HUES64 (cell line): ENCODE measurements at regions not wholly inside any gene's neighbourhood (a gene's known extent, or its start where the extent isn't known, plus 50 kb on each side); places are given as distances from the start of the nearest gene placed in this dataset.
"Not testable (repeated sequence)": the region's sequence is repeated elsewhere in the genome, so short reads cannot be mapped to it uniquely, and the experiment has no call there.

Experiments
- H3K27ac ChIP-seq: 2 replicates; pipeline ENCODE4 v1.7.0; 2013; ENCODE audit warnings: low read depth, low read length, inconsistent platforms
- H3K27me3 ChIP-seq: 2 replicates; pipeline ENCODE4 v1.6.1; 2013; ENCODE audit warnings: mild to moderate bottlenecking, low read length; ENCODE audit not compliant: insufficient read depth
- H3K36me3 ChIP-seq: 2 replicates; pipeline ENCODE4 v1.6.1; 2013; ENCODE audit warnings: mild to moderate bottlenecking, low read length; ENCODE audit not compliant: insufficient read depth
- H3K4me1 ChIP-seq: 2 replicates; pipeline ENCODE4 v1.6.1; 2013; ENCODE audit warnings: mild to moderate bottlenecking, low read length, moderate library complexity; ENCODE audit not compliant: insufficient read depth
- H3K4me3 ChIP-seq: 2 replicates; pipeline ENCODE4 v1.5.1; 2013; ENCODE audit warnings: mild to moderate bottlenecking, low read length, moderate library complexity
- H3K9ac ChIP-seq: 2 replicates; pipeline ENCODE4 v1.6.1; 2013; ENCODE audit warnings: mild to moderate bottlenecking, low read depth, low read length
- H3K9me3 ChIP-seq: 2 replicates; pipeline ENCODE4 v1.6.1; 2013; ENCODE audit warnings: low read depth, low read length; ENCODE audit not compliant: insufficient read depth
- WGBS: fragments of 150-250, 120-280 bp; methylation state at CpG from one replicate; pipeline ENCODE4 v1.1.7; 2013; ENCODE audit warnings: missing lambda C conversion rate; 5-methylcytosine and 5-hydroxymethylcytosine counted together

DNA sequence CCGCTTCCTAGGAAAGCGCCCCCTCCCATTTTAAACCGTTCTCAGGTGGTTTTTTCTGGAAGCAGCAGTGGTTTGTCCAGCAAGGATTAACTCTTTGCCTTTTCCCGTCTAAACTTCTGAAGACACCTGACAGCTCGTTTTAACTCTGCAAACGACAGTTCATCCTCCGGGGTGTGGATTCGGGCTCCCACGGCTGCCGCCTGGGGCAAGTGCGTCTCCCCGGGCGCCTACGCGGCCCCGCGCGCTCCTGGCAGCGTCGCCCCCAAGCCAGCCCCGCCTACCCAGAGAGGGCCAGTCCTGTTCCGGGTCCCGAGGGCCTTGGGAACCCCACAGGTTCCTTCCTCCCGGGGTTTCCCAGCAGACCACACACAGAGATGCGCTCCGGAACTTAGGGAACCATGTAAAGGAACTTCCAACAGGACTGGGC lies 54.4 kb downstream of the PRR18 start:
- Histone ChIP-seq H3K9ac (no peak overlapping the region), H3K4me1 (no peaks in the 10 kb centered on the region), H3K9me3 (no peaks in the 10 kb centered on the region), H3K27me3 (peaks cover 86% of the 10 kb centered on the region), H3K27ac (no peak overlapping the region), H3K36me3 (no peaks in the 10 kb centered on the region), H3K4me3 (peak overlapping the region; percentile 45)
- 1% methylated on average over 26 of the region's 26 CpGs for WGBS

DNA sequence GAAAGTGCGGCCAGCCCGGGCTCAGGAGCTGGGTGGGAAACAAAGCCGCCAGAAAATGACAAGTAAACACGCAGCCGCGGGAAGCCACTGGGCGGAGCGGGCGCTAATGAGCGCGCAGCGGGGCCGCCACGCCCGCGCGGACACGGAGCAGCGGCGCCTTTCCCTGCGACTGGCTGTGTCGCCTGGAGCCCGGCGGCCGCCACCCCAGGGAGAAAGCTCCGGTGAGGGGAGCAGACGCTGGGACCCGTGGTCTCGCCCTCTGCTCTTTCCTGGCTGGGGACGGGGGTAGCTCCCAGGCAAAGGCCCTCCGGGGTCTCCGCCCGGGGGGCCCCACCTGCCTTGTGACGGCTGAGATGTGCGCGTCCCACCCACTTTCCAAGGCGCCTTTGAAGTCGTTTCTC lies 54.9 kb downstream of the PRR18 start:
- H3K9me3 ChIP-seq: no peaks in the 10 kb centered on the region
- no peak overlapping the region for H3K27ac ChIP-seq
- H3K4me3 ChIP-seq: peak overlapping the region; percentile 45
- H3K9ac ChIP-seq: no peak overlapping the region
- peaks cover 81% of the 10 kb centered on the region for H3K27me3 ChIP-seq
- H3K36me3 ChIP-seq: no peaks in the 10 kb centered on the region
- H3K4me1 ChIP-seq: no peaks in the 10 kb centered on the region
- under 1% methylated on average over 38 of the region's 38 CpGs for WGBS

DNA sequence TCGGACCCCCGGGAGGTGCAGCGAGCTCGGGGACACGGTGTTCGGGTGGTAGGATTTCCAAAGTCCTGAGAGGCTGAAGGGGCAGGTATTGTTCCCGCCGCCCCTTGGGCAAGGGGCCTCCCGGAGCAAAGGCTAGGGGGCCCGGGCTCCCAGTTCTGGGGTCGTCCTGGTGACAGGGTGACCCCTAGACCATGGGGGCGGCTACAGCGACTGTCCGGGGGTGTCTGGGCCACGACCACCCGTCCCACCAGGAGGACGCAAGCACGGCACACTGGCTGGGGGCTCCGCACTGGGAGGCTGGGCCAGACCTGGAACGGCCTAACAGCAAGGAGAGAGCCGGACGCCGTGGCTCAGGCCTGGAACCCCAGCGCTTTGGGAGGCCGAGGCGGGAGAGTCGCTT lies 55.6 kb downstream of the PRR18 start:
- no peaks in the 10 kb centered on the region for H3K36me3 ChIP-seq
- H3K27me3 ChIP-seq: peaks cover 74% of the 10 kb centered on the region
- no peak overlapping the region for H3K4me3 ChIP-seq
- H3K9ac ChIP-seq: no peak overlapping the region
- no peak overlapping the region for H3K27ac ChIP-seq
- 92% methylated on average over 27 of the region's 27 CpGs for WGBS
- H3K9me3 ChIP-seq: no peaks in the 10 kb centered on the region
- H3K4me1 ChIP-seq: no peaks in the 10 kb centered on the region

DNA sequence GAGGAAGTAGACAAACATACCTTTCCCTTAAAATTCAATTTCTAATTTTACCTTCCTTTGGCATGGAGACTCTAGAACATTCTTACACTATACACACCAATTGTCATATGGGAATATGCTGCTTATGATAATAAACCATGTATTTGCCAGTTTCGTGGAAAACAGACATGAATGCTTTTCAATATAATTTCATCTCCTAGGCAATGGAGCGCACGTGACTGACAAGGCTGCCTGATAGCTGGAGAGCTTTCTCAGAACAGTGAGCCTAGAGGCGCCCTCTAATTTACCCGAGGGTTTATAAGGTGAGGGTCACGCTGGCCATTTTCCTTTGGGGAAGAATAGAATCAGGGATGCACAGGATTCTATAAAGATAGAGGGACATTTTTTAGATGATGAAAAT lies 56.5 kb downstream of the PRR18 start:
- no peak overlapping the region for H3K9ac ChIP-seq
- peaks cover 65% of the 10 kb centered on the region for H3K27me3 ChIP-seq
- no peak overlapping the region for H3K27ac ChIP-seq
- H3K36me3 ChIP-seq: no peaks in the 10 kb centered on the region
- H3K4me3 ChIP-seq: no peak overlapping the region
- WGBS: 81% methylated on average over 6 of the region's 6 CpGs
- H3K4me1 ChIP-seq: no peaks in the 10 kb centered on the region
- H3K9me3 ChIP-seq: no peaks in the 10 kb centered on the region

DNA sequence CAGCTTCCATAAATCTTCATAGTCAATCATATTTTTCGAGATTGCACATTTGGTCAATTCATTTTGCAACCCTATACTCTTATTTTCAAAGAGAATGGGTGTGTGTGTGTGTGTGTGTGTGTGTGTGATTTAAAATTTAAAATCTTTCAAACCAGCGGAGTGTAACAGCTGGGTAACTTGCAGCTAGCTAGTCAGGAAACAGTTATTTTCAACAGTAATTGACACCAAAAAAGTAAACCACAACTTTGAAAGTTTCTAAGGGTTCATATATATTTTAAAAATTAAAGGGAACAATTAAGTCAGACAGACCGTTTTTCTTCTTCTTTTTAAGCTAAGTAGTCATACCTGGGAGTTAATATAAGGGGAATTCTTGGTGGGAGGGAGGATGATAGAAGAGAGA lies 57.0 kb downstream of the PRR18 start:
- H3K4me3 ChIP-seq: no peak overlapping the region
- H3K9ac ChIP-seq: no peak overlapping the region
- no peaks in the 10 kb centered on the region for H3K36me3 ChIP-seq
- 83% methylated on average over 2 of the region's 3 CpGs for WGBS
- H3K9me3 ChIP-seq: no peaks in the 10 kb centered on the region
- H3K27me3 ChIP-seq: peaks cover 60% of the 10 kb centered on the region
- H3K4me1 ChIP-seq: no peaks in the 10 kb centered on the region
- no peak overlapping the region for H3K27ac ChIP-seq

DNA sequence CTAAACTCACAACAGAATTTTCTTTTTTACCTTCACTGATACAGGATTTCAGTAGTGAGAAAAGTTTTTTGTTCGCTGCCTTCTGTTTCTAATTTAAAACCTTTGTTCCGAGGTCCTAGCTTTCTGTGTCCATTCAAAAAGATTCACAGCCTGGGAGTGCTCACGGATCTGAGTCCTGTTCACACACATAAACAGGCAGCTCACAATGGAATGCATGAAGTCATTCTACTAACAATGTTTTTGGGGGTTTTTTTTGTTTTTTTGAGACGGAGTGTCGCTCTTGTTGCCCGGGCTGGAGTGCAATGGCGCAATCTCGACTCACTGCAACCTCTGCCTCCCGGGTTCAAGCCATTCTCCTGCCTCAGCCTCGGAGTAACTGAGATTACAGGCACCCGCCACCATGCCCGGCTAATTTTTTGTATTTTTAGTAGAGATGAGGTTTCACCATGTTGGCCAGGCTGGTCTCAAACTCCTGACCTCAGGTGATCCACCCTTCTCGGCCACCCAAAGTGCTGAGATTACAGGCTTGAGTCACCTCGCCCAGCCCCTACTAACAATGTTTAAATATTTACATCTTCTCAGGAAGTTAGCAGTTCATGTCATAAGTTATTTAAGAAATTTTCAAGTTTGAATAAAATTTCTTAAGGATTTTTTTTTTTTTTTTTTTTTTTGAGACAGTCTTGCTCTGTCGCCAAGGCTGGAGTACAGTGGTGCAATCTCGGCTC lies 59.0 kb downstream of the PRR18 start:
- H3K9ac ChIP-seq, H3K9me3 ChIP-seq, H3K4me1 ChIP-seq, H3K27ac ChIP-seq, H3K36me3 ChIP-seq, H3K4me3 ChIP-seq: not testable (repeated sequence)
- H3K27me3 ChIP-seq: peaks cover 45% of the 10 kb centered on the region
- WGBS: 95% methylated on average over 16 of the region's 16 CpGs

DNA sequence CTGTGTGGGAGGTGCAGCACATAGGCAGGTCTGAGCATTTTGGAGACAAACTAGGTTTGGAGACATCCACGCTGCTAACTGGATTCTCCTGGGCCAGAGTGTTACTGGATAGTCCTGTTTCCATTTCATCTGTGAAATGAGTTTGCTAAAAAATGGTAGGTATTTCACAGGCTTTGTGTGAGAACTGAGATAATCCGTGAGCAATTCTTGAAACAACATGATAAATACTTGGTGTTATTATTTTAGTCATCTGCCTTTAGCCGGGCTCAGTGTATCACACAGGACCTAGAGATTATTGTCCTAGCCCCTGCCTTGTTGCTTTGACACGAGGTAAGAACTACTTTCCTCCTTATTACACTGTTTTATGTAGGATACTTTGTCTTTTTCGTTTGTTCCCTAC lies 63.0 kb downstream of the PRR18 start:
- WGBS: 78% methylated on average over 4 of the region's 5 CpGs
- no peak overlapping the region for H3K4me3 ChIP-seq
- H3K9ac ChIP-seq: no peak overlapping the region
- H3K9me3 ChIP-seq: no peaks in the 10 kb centered on the region
- no peaks in the 10 kb centered on the region for H3K36me3 ChIP-seq
- peaks cover 9% of the 10 kb centered on the region; the same call in 1 of the 2 replicates for H3K4me1 ChIP-seq
- no peak overlapping the region for H3K27ac ChIP-seq
- H3K27me3 ChIP-seq: peaks cover 12% of the 10 kb centered on the region; the same call in 1 of the 2 replicates

DNA sequence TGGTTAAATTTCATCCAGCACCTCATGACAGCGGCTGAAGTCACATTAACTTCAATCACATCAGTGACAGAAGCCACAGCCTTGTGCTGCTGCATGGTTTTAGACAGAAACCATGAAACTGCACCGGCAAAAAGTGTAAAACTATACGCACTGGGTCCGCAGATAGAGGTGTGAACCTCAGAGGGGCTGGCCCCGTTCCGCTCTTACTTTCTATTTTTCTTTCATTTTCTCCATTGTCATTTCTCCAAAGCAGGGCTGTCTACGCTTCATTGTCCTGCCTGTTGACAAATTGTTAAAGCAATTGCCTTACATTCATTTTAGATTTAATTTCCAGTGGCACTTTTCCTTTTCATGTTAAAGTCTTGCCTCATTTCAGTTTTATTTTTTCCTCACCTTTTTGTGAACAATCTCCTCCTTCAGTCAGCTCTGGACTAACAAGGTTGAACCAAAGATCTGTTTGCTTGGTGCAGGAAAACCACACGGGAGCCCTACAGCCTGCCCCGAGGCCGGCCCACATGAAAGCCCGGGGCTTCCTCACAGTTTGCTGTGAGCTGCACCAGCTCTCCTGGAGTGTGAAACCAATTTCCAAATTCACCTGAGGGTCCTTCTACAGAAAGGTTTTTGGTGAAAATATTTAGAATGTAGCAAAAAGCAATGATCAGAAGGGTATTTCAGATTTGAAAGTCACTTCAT lies 63.7 kb downstream of the PRR18 start:
- H3K9me3 ChIP-seq: no peaks in the 10 kb centered on the region
- H3K27me3 ChIP-seq: peaks cover 10% of the 10 kb centered on the region; the same call in 1 of the 2 replicates
- 77% methylated on average over 11 of the region's 11 CpGs for WGBS
- H3K27ac ChIP-seq: no peak overlapping the region
- no peak overlapping the region for H3K9ac ChIP-seq
- peaks cover 9% of the 10 kb centered on the region; the same call in 1 of the 2 replicates for H3K4me1 ChIP-seq
- no peak overlapping the region for H3K4me3 ChIP-seq
- no peaks in the 10 kb centered on the region for H3K36me3 ChIP-seq

DNA sequence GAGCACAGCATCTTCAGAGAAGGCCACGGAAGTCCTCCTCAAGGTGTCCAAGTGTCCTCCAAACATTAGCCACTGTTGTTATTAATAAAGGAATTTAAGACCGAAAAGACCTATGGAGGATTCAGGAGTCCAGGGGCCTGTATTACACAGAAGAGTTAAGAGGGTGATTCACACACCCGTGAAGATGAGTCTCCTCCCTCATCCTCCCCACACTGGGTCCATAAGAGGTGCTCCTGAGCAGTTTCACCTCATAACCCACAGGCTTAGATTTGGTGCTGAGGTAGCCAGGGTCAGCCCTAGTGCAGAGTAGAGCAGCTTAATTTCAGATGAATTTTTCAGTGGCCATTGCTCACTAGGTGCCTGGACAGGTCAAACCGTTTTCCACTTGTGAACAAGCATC lies 65.3 kb downstream of the PRR18 start:
- no peaks in the 10 kb centered on the region for H3K9me3 ChIP-seq
- no peak overlapping the region for H3K9ac ChIP-seq
- no peak overlapping the region for H3K27ac ChIP-seq
- no peak overlapping the region for H3K4me3 ChIP-seq
- WGBS: 86% methylated on average over 4 of the region's 4 CpGs
- no peaks in the 10 kb centered on the region for H3K36me3 ChIP-seq
- H3K4me1 ChIP-seq: peaks cover 9% of the 10 kb centered on the region; the same call in 1 of the 2 replicates
- peaks cover 10% of the 10 kb centered on the region; the same call in 1 of the 2 replicates for H3K27me3 ChIP-seq

DNA sequence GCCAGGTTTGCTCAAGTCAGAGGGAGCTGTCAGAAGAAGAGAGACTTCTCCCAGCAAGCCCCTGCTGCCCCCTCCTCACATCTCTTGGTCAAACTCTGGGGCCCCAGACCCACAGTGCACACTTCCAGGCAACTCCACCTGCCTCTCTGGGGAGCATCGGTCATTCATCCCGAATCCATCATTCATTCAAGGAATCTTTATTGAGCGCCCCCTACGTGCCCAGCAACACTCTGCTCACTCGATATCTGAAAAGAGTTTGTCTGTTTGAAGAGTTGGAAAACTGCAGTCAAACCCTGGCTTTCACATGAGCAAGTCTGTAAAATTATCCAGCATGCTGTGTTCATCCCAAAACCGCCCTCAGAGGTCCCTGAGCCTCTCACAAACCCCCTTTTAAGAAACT lies 66.2 kb downstream of the PRR18 start:
- Histone ChIP-seq H3K36me3 (no peaks in the 10 kb centered on the region), H3K27me3 (peaks cover 12% of the 10 kb centered on the region; the same call in 1 of the 2 replicates), H3K27ac (no peak overlapping the region), H3K9ac (no peak overlapping the region), H3K4me3 (no peak overlapping the region), H3K9me3 (no peaks in the 10 kb centered on the region), H3K4me1 (peaks cover 14% of the 10 kb centered on the region; the same call in 1 of the 2 replicates)
- WGBS: 90% methylated on average over 6 of the region's 6 CpGs

DNA sequence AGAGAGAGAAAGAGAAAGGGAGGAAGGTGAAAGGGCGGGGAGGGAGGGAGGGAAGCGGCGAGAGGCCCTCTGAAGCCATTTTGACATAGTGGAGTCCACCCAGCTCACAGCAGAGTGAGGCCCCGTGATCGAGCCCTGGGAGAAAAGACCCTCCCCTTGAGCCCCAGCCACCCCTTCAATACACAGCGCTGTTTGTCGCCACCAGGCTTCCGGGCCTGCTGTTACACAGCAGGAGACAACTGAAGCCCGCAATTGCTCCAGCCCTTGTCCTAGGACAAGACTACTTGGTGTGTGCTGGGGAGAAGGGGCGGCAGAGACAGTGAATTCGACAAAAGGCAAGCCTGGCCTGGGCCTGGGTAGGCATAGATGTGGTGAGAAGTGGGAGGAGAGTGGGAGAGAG lies 67.3 kb downstream of the PRR18 start:
- no peak overlapping the region for H3K27ac ChIP-seq
- peaks cover 14% of the 10 kb centered on the region; the same call in 1 of the 2 replicates for H3K4me1 ChIP-seq
- H3K9ac ChIP-seq: no peak overlapping the region
- WGBS: 37% methylated on average over 11 of the region's 11 CpGs
- peaks cover 12% of the 10 kb centered on the region; the same call in 1 of the 2 replicates for H3K27me3 ChIP-seq
- H3K36me3 ChIP-seq: no peaks in the 10 kb centered on the region
- H3K9me3 ChIP-seq: no peaks in the 10 kb centered on the region
- H3K4me3 ChIP-seq: no peak overlapping the region
